ENCODE measurements at regions not wholly inside any gene's neighbourhood (a gene's known extent, or its start where the extent isn't known, plus 50 kb on each side); places are given as distances from the start of the nearest gene placed in this dataset.

DNA sequence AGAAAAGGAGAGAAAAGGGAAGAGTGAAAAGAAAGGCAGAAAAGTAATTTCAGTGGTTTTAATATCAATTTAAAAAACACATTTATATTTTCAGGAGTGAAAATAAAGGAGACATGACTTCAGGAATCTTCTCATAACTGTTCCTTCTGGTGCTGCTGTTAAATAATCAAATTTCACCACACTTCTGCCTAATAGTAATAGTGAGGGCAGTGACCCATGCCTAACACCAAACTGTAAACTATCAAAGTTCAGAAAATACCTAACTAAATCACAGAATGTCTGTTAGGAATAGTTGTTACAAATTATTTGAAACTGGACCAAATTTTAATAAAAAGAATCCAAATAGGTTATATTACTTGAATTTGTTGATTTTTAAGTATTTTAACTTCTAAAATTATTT, 169.4 kb downstream of the RPL10L start:
- H3K36me3 ChIP-seq = no peaks in the 10 kb centered on the region
- no peaks in the 10 kb centered on the region for H3K9me3 ChIP-seq
- H3K4me3 ChIP-seq = no peak overlapping the region
- H3K27me3 ChIP-seq = no peaks in the 10 kb centered on the region
- H3K4me1 ChIP-seq = no peaks in the 10 kb centered on the region
- no peak for ATAC-seq
- TF ChIP-seq, protein P1, sequence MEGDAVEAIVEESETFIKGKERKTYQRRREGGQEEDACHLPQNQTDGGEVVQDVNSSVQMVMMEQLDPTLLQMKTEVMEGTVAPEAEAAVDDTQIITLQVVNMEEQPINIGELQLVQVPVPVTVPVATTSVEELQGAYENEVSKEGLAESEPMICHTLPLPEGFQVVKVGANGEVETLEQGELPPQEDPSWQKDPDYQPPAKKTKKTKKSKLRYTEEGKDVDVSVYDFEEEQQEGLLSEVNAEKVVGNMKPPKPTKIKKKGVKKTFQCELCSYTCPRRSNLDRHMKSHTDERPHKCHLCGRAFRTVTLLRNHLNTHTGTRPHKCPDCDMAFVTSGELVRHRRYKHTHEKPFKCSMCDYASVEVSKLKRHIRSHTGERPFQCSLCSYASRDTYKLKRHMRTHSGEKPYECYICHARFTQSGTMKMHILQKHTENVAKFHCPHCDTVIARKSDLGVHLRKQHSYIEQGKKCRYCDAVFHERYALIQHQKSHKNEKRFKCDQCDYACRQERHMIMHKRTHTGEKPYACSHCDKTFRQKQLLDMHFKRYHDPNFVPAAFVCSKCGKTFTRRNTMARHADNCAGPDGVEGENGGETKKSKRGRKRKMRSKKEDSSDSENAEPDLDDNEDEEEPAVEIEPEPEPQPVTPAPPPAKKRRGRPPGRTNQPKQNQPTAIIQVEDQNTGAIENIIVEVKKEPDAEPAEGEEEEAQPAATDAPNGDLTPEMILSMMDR (IDR thresholded peaks at IDR 0.05) = no peak
- TF ChIP-seq POLR2AphosphoS5 (IDR thresholded peaks at IDR 0.05) (no peak), EP300 (IDR thresholded peaks at IDR 0.05) (no peak), POLR2A (IDR thresholded peaks at IDR 0.05) (no peak)
- H3K27ac ChIP-seq = no peak overlapping the region

DNA sequence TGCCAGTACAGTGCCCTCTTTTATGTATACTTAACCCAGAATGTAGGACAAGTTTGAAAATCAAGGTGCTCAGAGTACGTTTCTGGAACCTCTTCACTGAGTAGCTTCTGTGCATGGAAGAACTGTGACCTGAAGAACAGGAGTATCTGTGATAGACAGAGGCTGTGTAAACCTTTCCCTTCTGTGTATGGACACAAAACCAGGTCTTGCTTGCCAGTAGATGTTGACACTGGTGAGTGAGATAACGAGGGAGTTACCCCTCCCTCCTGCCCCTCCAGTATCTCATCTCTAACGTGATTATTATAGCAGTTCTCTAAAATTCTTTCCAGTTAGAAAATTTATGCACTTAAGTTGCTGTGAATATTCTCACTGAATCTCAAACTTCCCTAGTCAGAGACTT, 170.8 kb downstream of the RPL10L start:
- TF ChIP-seq, protein P1 (IDR thresholded peaks at IDR 0.05) = no peak
- no peak for TF ChIP-seq POLR2AphosphoS5 (IDR thresholded peaks at IDR 0.05)
- no peak for TF ChIP-seq POLR2A (IDR thresholded peaks at IDR 0.05)
- TF ChIP-seq EP300 (IDR thresholded peaks at IDR 0.05) = no peak
- WGBS, 2 donors (ENCODE audit: low coverage in 1 of 2) = 12 to 46% methylated on average over 3 of the region's 3 CpGs

DNA sequence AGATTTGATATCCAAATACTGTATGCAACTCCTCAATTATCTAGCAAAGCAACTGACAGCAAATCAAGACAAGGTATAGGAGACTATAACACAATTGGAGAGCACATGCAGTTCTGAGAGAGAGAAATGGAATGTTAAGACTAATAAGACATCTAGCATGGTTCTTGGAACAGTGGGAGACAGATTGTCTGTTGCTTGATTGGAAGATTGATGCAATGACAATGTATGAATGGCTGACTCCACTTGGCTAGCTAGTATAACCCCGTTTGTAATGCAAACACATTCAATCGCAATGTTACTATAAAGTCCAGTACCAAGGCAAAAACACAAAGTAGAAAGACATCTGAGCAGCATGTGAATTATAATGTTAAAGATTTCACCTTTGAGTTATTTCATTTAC, 179.3 kb downstream of the RPL10L start:
- no peaks in the 10 kb centered on the region for H3K27me3 ChIP-seq
- no peaks in the 10 kb centered on the region for H3K9me3 ChIP-seq
- no peaks in the 10 kb centered on the region for H3K36me3 ChIP-seq
- H3K4me1 ChIP-seq = no peaks in the 10 kb centered on the region
- TF ChIP-seq POLR2AphosphoS5 (IDR thresholded peaks at IDR 0.05) (no peak), POLR2A (IDR thresholded peaks at IDR 0.05) (no peak), EP300 (IDR thresholded peaks at IDR 0.05) (no peak)
- TF ChIP-seq, protein P1 (IDR thresholded peaks at IDR 0.05) = no peak
- no peak for ATAC-seq
- WGBS, 2 donors (ENCODE audit: low coverage in 1 of 2) = 52 to 67% methylated on average over 1 to 2 of the region's 2 CpGs
- no peak overlapping the region for H3K27ac ChIP-seq
- H3K4me3 ChIP-seq = no peak overlapping the region

More for the DNA sequence above, 170.8 kb downstream of the RPL10L start:
- H3K27me3 ChIP-seq = no peaks in the 10 kb centered on the region
- no peak overlapping the region for H3K27ac ChIP-seq
- H3K4me3 ChIP-seq = no peak overlapping the region
- no peaks in the 10 kb centered on the region for H3K9me3 ChIP-seq
- no peaks in the 10 kb centered on the region for H3K4me1 ChIP-seq
- no peaks in the 10 kb centered on the region for H3K36me3 ChIP-seq
- ATAC-seq = no peak

DNA sequence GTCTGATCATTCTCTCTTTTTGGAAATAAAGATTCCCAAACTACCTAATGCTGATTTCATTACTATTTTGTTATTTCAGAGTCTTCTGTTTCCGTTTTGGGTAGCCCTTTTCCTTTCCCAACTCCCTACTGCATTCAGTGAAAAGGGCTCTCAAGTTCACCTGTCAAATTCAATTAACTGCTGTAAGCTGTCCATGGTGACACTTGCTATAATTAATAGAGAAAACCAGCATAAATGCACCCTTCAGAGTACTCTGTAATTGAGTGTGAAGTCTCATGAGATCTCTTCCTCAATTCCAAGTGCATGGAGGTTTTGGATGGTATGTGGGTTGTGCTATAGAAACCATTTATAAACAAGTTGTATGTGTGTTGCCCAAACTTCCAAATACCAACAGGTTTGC, 187.2 kb downstream of the RPL10L start:
- H3K27me3 ChIP-seq = no peaks in the 10 kb centered on the region
- no peak for TF ChIP-seq POLR2A (IDR thresholded peaks at IDR 0.05)
- TF ChIP-seq, protein P1 (IDR thresholded peaks at IDR 0.05) = no peak
- TF ChIP-seq EP300 (IDR thresholded peaks at IDR 0.05) = no peak
- no peak for TF ChIP-seq POLR2AphosphoS5 (IDR thresholded peaks at IDR 0.05)
- no peaks in the 10 kb centered on the region for H3K4me1 ChIP-seq
- peaks cover 0 to 8% (median 0%) of the 10 kb centered on the region in 3 donors for H3K9me3 ChIP-seq
- no peaks in the 10 kb centered on the region for H3K36me3 ChIP-seq
- ATAC-seq = no peak
- WGBS, 2 donors (ENCODE audit: low coverage in 1 of 2) = 45 to 55% methylated on average over 1 of the region's 1 CpG
- H3K27ac ChIP-seq = no peak overlapping the region
- no peak overlapping the region for H3K4me3 ChIP-seq

DNA sequence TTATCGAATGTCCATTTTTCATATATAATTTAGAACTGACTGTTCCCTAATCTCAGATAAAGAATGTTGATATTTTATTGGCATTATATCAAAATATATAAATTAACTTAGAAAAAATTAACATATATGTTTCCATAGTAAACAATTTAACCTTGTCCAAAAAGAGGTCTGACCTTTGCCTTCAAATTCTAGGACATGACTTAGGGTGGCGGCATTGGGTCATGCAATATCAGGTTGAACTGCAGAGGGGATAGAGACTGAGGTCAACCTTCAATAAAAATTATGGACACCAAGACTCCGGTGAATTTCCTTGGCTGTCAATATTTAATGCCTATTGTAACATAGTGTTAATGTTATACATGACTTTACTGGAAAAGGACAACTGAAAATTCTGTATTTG, 199.8 kb downstream of the RPL10L start:
- Histone ChIP-seq H3K36me3 (no peaks in the 10 kb centered on the region), H3K9me3 (no peaks in the 10 kb centered on the region), H3K4me3 (no peak overlapping the region), H3K27ac (no peak overlapping the region), H3K4me1 (no peaks in the 10 kb centered on the region), H3K27me3 (no peaks in the 10 kb centered on the region)
- ATAC-seq = no peak
- WGBS, 2 donors (ENCODE audit: low coverage in 1 of 2) = 88 to 100% methylated on average over 2 to 3 of the region's 3 CpGs
- TF ChIP-seq EP300 (IDR thresholded peaks at IDR 0.05) (no peak), POLR2A (IDR thresholded peaks at IDR 0.05) (no peak), POLR2AphosphoS5 (IDR thresholded peaks at IDR 0.05) (no peak)
- TF ChIP-seq, protein P1 (IDR thresholded peaks at IDR 0.05) = no peak
